ENCODE measurements at regions not wholly inside any gene's neighbourhood (a gene's known extent, or its start where the extent isn't known, plus 50 kb on each side); places are given as distances from the start of the nearest gene placed in this dataset.

GRCh38 chr3:112755845-112756613, 90.6 kb downstream of the CD200R1L start:
- TF ChIP-seq CTCF (IDR thresholded peaks at IDR 0.05; ENCODE audit: insufficient read depth, low read length, poor library complexity, severe bottlenecking) (no peak), EZH2phosphoT487 (conservative IDR thresholded peaks at IDR 0.05; ENCODE audit: low read length) (no peak)

All from SU-DHL-6 (cell line).